Activated B cell treated with CpG ODN at 0.5 μM for 24 hours (primary cell): ENCODE measurements at regions not wholly inside any gene's neighbourhood (a gene's known extent, or its start where the extent isn't known, plus 50 kb on each side); places are given as distances from the start of the nearest gene placed in this dataset.
"Not testable (repeated sequence)": the region's sequence is repeated elsewhere in the genome, so short reads cannot be mapped to it uniquely, and the experiment has no call there.

Source experiments
- ATAC-seq: fragments of 200-7000 bp; cut with Tn5 transposase; one replicate; pipeline ENCODE4 v1.10.0; 2021; ENCODE audit warnings: low read depth, mild to moderate bottlenecking, moderate library complexity
- CTCF ChIA-PET: fragments of 350-600 bp; sonication (Branson Sonifier 250); formaldehyde crosslinking; loops from one replicate; lab custom pipeline; 2021; ENCODE audit warnings: antibody characterized with exemption; lab: Charles Lee
- POLR2A ChIA-PET: fragments of 350-600 bp; sonication (Branson Sonifier 250); formaldehyde crosslinking; loops from one replicate; lab custom pipeline; 2021; ENCODE audit warnings: antibody characterized with exemption; lab: Charles Lee
- DNase-seq: peaks from one replicate; pipeline ENCODE4 v3.0.0; 2022
- H3K27ac Mint-ChIP-seq: one replicate; pipeline ENCODE4 v1.8.0; 2020; ENCODE audit warnings: mixed read lengths
- H3K27me3 Mint-ChIP-seq: one replicate; pipeline ENCODE4 v1.8.0; 2021; ENCODE audit warnings: mixed read lengths
- H3K36me3 Mint-ChIP-seq: one replicate; pipeline ENCODE4 v1.8.0; 2021; ENCODE audit warnings: low read depth, mixed read lengths
- H3K4me1 Mint-ChIP-seq: one replicate; pipeline ENCODE4 v1.8.0; 2021; ENCODE audit warnings: mixed read lengths
- H3K4me3 Mint-ChIP-seq: one replicate; pipeline ENCODE4 v1.8.0; 2020; ENCODE audit warnings: mild to moderate bottlenecking, mixed read lengths
- H3K9me3 Mint-ChIP-seq: one replicate; pipeline ENCODE4 v1.8.0; 2020; ENCODE audit warnings: mixed read lengths
- CTCF ChIP-seq: fragments of 200-600 bp; IDR thresholded peaks from one replicate; pipeline ENCODE4 v1.8.0; 2022; ENCODE audit warnings: antibody characterized with exemption, mild to moderate bottlenecking
- intact Hi-C: fragments of 100-400 bp; cut with micrococcal nuclease; formaldehyde crosslinking; loops from one replicate; pipeline ENCODE4 v1.15.1; 2024

GRCh38 chr20:48332555-48332954, 495.2 kb downstream of the PREX1 start:
- Mint-ChIP-seq H3K4me1 (no peaks in the 10 kb centered on the region), H3K27me3 (peaks cover 23% of the 10 kb centered on the region), H3K9me3 (peaks cover 2% of the 10 kb centered on the region), H3K27ac (no peak overlapping the region), H3K36me3 (no peaks in the 10 kb centered on the region), H3K4me3 (no peak overlapping the region)
- TF ChIP-seq CTCF, result no peak
- ChIA-PET CTCF (no interaction called here), POLR2A (no interaction called here)
- ATAC-seq (no peak), DNase-seq (no peak)
- intact Hi-C loops, result no loop called here

GRCh38 chr20:48331518-48332286, 496.1 kb downstream of the PREX1 start:
- CTCF ChIA-PET, result no interaction called here
- H3K4me3 Mint-ChIP-seq, result no peak overlapping the region
- H3K27me3 Mint-ChIP-seq, result peaks cover 15% of the 10 kb centered on the region
- no peaks in the 10 kb centered on the region for H3K4me1 Mint-ChIP-seq
- no peaks in the 10 kb centered on the region for H3K36me3 Mint-ChIP-seq
- no peak for TF ChIP-seq CTCF
- intact Hi-C loops, result no loop called here
- DNase-seq (no peak), ATAC-seq (no peak)
- no peak overlapping the region for H3K27ac Mint-ChIP-seq
- POLR2A ChIA-PET, result no interaction called here
- no peaks in the 10 kb centered on the region for H3K9me3 Mint-ChIP-seq

GRCh38 chr20:48329676-48330664, 497.8 kb downstream of the PREX1 start:
- ChIA-PET POLR2A (no interaction called here), CTCF (interaction anchor here (0.6 to 1.3 kb wide), 4 partner anchors 34 to 1598 kb away, joined by 3 to 5 read pairs (median 3); no protein-coding TSS in a partner anchor)
- intact Hi-C loops, result loop anchor here (1.0 kb wide), 1 partner anchor 605 kb away; no protein-coding TSS in a partner anchor
- H3K9me3 Mint-ChIP-seq, result no peaks in the 10 kb centered on the region
- H3K4me3 Mint-ChIP-seq, result no peak overlapping the region
- H3K36me3 Mint-ChIP-seq, result no peaks in the 10 kb centered on the region
- TF ChIP-seq CTCF, result no peak
- no peak overlapping the region for H3K27ac Mint-ChIP-seq
- DNase-seq (no peak), ATAC-seq (no peak)
- peaks cover 15% of the 10 kb centered on the region for H3K27me3 Mint-ChIP-seq
- H3K4me1 Mint-ChIP-seq, result no peaks in the 10 kb centered on the region

GRCh38 chr20:48329031-48329615, 498.7 kb downstream of the PREX1 start:
- TF ChIP-seq CTCF, result no peak
- Mint-ChIP-seq H3K4me3 (no peak overlapping the region), H3K4me1 (no peaks in the 10 kb centered on the region), H3K27me3 (peaks cover 17% of the 10 kb centered on the region), H3K36me3 (no peaks in the 10 kb centered on the region), H3K27ac (no peak overlapping the region), H3K9me3 (no peaks in the 10 kb centered on the region)
- ATAC-seq (no peak), DNase-seq (no peak)
- ChIA-PET POLR2A (no interaction called here), CTCF (interaction anchor here (1.0 to 1.3 kb wide), 3 partner anchors 35 to 604 kb away, joined by 3 to 5 read pairs (median 3); no protein-coding TSS in a partner anchor)
- intact Hi-C loops, result no loop called here

- DNase-seq, CTCF ChIA-PET, H3K4me3 Mint-ChIP-seq, H3K9me3 Mint-ChIP-seq, H3K27ac Mint-ChIP-seq, intact Hi-C loops, POLR2A ChIA-PET, H3K4me1 Mint-ChIP-seq, ATAC-seq, H3K36me3 Mint-ChIP-seq: not testable (repeated sequence)
- peaks cover 17% of the 10 kb centered on the region for H3K27me3 Mint-ChIP-seq
Measured at GRCh38 chr20:48327848-48328247, 500.0 kb downstream of the PREX1 start.
